ENCODE measurements at regions not wholly inside any gene's neighbourhood (a gene's known extent, or its start where the extent isn't known, plus 50 kb on each side); places are given as distances from the start of the nearest gene placed in this dataset.

DNA sequence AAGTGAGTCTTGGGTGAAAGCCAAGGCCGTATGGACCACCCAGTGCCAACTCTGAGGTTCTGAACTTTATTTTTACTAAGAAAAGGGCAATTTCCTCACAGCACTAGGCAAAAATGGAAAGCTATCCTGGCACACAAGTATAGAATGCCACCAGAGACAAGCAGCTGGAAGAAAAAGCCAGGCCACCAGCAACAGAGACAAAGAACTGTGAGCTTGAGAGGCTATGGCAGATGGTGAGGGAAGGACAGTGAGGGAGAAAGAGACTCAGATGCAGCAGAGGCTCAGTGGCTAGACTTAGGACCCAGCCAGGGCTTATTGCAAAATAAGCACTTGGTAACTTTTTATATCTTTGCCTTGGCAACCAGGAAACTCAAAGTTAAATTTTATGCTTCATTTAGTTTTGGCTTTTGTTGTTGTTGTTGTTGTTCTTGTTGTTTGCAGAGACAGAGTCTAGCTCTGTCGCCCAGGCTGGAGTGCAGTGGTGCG is 78.0 kb upstream of the BZW1 start:
- Histone ChIP-seq H3K27ac (no peak overlapping the region), H3K4me1 (peaks cover 3% of the 10 kb centered on the region), H3K27me3 (no peaks in the 10 kb centered on the region), H3K36me3 (ENCODE audit: low read depth, missing control alignments) (no peaks in the 10 kb centered on the region), H3K9me3 (no peaks in the 10 kb centered on the region), H3K4me3 (no peak overlapping the region)
- TF ChIP-seq, protein P1, sequence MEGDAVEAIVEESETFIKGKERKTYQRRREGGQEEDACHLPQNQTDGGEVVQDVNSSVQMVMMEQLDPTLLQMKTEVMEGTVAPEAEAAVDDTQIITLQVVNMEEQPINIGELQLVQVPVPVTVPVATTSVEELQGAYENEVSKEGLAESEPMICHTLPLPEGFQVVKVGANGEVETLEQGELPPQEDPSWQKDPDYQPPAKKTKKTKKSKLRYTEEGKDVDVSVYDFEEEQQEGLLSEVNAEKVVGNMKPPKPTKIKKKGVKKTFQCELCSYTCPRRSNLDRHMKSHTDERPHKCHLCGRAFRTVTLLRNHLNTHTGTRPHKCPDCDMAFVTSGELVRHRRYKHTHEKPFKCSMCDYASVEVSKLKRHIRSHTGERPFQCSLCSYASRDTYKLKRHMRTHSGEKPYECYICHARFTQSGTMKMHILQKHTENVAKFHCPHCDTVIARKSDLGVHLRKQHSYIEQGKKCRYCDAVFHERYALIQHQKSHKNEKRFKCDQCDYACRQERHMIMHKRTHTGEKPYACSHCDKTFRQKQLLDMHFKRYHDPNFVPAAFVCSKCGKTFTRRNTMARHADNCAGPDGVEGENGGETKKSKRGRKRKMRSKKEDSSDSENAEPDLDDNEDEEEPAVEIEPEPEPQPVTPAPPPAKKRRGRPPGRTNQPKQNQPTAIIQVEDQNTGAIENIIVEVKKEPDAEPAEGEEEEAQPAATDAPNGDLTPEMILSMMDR (IDR thresholded peaks at IDR 0.05), result no peak
- TF ChIP-seq POLR2A (IDR thresholded peaks at IDR 0.05), result no peak
- no peak for DNase-seq
- 73 to 86% methylated on average over 3 of the region's 3 CpGs for WGBS, 2 donors
- intact Hi-C loops (cut with DNase I; ENCODE audit: low total_unique reads), result no loop called here

DNA sequence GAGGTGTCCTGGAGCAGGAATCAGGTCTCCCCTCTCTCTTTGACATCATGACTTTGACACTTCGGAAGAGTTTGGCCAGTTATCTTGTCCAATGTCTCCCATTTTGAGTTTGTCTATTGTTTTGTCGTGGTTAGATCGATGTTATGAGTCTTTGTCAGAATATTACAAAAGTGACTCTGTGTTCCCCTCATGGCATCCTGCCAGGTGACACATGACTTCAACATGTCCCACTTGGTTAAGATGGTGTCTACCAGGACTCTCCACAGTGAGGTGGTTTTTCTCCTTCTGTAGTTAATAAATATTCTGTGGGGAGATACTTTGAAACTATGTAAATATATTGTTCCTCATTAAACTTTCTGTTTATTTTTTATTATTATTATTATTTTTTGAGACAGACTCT is 76.6 kb upstream of the BZW1 start:
- whole genome bisulfite sequencing, 2 donors, result 79 to 86% methylated on average over 3 of the region's 3 CpGs
- DNase-seq, result no peak
- Histone ChIP-seq H3K4me3 (no peak overlapping the region), H3K4me1 (peaks cover 3% of the 10 kb centered on the region), H3K27ac (no peak overlapping the region), H3K36me3 (ENCODE audit: low read depth, missing control alignments) (no peaks in the 10 kb centered on the region), H3K27me3 (no peaks in the 10 kb centered on the region), H3K9me3 (no peaks in the 10 kb centered on the region)
- TF ChIP-seq, protein P1 (IDR thresholded peaks at IDR 0.05), result no peak
- no peak for TF ChIP-seq POLR2A (IDR thresholded peaks at IDR 0.05)
- intact Hi-C loops (cut with DNase I; ENCODE audit: low total_unique reads), result no loop called here

DNA sequence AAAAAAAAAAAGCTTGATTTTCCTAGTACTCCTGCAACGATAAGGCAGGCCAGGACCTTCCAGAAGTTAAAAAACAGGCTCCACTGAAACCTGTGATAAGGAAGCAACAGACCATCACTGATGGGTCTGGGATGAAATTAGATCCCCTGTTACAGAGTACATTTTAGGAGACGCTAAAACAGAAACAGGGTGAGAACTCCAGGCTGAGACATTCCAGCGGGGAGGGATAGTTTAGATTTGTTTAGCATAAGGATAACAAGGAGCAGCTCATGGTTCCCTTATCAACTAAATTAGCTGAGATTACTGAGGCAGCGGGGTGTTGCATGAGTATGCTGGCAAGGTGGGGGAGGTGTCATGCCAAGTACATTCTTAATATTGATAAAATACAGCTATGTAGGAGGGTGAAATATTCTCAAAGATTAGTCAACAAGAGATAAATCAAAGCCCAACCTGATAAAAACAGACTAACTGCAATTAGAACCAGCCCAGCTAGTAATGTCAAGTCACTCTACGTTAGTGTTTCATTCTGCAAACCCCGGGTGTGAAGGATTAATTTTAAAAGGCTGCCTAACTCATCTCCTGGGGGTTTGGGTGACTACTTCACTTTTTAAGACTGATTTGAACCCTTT is 75.0 kb upstream of the BZW1 start:
- peaks cover 12% of the 10 kb centered on the region for H3K4me1 ChIP-seq
- intact Hi-C loops (cut with DNase I; ENCODE audit: low total_unique reads), result no loop called here
- no peak overlapping the region for H3K4me3 ChIP-seq
- H3K9me3 ChIP-seq, result no peaks in the 10 kb centered on the region
- no peaks in the 10 kb centered on the region for H3K36me3 ChIP-seq (ENCODE audit: low read depth, missing control alignments)
- H3K27ac ChIP-seq, result no peak overlapping the region
- DNase-seq, result no peak
- TF ChIP-seq, protein P1 (IDR thresholded peaks at IDR 0.05), result no peak
- TF ChIP-seq POLR2A (IDR thresholded peaks at IDR 0.05), result no peak
- H3K27me3 ChIP-seq, result no peaks in the 10 kb centered on the region
- 47 to 58% methylated on average over 6 of the region's 6 CpGs for WGBS, 2 donors

DNA sequence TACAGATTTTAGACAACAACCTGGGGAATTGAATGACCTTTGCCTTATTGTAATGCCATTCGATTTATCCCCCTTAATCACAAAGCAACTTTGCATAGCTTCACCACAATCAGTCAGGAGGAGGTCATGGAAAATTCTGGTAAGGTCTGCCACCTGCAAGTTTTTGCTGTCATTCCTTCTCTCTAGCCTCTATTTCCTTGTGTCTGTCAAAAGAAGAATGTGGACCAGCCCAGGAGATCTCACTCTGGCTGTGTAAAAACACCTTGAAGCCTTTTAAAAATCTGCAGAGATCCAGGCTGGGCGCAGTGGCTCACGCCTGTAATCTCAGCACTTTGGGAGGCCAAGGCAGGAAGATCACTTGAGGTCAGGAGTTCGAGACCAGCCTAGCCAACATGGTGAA is 74.1 kb upstream of the BZW1 start:
- Histone ChIP-seq H3K27ac (no peak overlapping the region), H3K9me3 (no peaks in the 10 kb centered on the region), H3K4me1 (peaks cover 13% of the 10 kb centered on the region), H3K4me3 (no peak overlapping the region), H3K27me3 (no peaks in the 10 kb centered on the region), H3K36me3 (ENCODE audit: low read depth, missing control alignments) (no peaks in the 10 kb centered on the region)
- WGBS, 2 donors, result 84 to 85% methylated on average over 4 of the region's 4 CpGs
- no peak for DNase-seq
- TF ChIP-seq, protein P1 (IDR thresholded peaks at IDR 0.05), result no peak
- no peak for TF ChIP-seq POLR2A (IDR thresholded peaks at IDR 0.05)
- intact Hi-C loops (cut with DNase I; ENCODE audit: low total_unique reads), result no loop called here

DNA sequence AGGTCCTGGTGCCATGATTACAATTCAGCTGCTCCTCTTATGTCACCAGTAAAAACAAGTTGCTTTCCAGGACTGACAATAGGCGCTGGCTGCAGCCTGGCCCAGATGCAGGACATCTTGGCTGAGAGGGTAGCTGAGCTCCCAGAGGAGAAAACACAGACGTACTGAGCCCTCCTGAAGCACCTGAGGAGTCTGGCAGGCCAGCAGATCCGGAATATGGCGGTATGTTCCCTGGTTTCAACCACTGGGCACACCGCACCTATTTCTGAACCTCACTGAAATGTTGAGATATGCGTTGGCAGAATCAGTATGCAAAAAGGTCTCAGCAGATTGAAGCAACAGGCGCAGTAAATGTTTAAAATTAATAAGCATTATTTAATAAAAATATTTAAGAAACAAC is 73.1 kb upstream of the BZW1 start:
- no peaks in the 10 kb centered on the region for H3K27me3 ChIP-seq
- TF ChIP-seq, protein P1 (IDR thresholded peaks at IDR 0.05), result no peak
- TF ChIP-seq POLR2A (IDR thresholded peaks at IDR 0.05), result no peak
- H3K27ac ChIP-seq, result no peak overlapping the region
- intact Hi-C loops (cut with DNase I; ENCODE audit: low total_unique reads), result no loop called here
- no peaks in the 10 kb centered on the region for H3K9me3 ChIP-seq
- H3K4me1 ChIP-seq, result peaks cover 13% of the 10 kb centered on the region
- H3K4me3 ChIP-seq, result no peak overlapping the region
- WGBS, 2 donors, result 90 to 93% methylated on average over 7 of the region's 7 CpGs
- DNase-seq, result no peak
- no peaks in the 10 kb centered on the region for H3K36me3 ChIP-seq (ENCODE audit: low read depth, missing control alignments)
